NCI-H1092 treated with DMSO at 0.1 percent for 48 hours (cell line): ENCODE measurements at regions not wholly inside any gene's neighbourhood (a gene's known extent, or its start where the extent isn't known, plus 50 kb on each side); places are given as distances from the start of the nearest gene placed in this dataset.
"Not testable (repeated sequence)": the region's sequence is repeated elsewhere in the genome, so short reads cannot be mapped to it uniquely, and the experiment has no call there.

Experiments used
- DNase-seq: peaks from one replicate; lab custom pipeline; 2025; lab: John Stamatoyannopoulos, UW

DNA sequence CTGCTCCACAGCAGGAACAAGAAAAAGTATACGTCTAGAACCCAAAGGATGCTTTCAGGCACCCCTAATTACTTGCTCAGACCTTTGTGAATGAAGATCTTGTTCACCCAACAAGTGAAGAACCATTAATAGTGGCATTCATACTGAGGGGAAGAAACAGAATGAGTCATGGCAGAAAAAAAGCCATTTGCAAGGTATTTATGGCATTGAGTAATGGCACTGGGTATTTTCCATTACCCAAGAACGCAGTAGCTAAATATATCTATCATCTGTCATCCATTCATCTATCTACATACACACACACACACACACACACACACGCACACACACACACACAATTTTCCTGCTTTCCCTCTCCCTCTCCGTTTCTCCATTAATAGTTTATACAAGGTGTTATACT lies 56.4 kb upstream of the XIRP2 start:
- DNase-seq, result no peak

- no peak for DNase-seq
Observed at GRCh38 chr2:166825914-166826313, 62.4 kb upstream of the XIRP2 start.

GRCh38 chr2:166814335-166814734 lies 73.9 kb upstream of the XIRP2 start:
- no peak for DNase-seq

- DNase-seq, result no peak
Observed at GRCh38 chr2:166812166-166812891, 76.0 kb upstream of the XIRP2 start.

DNA sequence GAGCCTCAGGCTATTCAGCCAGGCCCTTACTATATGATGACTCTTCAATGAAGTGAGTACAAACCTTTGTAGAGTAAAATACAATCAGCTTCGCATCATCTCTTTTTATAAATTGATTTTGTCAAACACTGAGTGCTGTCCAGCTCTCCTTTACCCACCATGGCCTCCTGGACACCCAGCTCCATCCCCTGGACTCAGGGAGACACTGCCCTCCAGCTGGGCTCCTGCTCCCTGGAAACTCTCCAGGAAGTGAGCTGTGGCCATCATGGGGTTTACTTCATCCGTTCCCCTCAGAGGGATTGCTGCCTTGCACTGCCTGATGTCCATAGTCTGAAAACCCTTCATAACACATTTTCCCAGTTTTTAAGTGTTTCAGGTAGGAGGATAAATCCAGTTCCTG lies 82.5 kb upstream of the XIRP2 start:
- no peak for DNase-seq

DNA sequence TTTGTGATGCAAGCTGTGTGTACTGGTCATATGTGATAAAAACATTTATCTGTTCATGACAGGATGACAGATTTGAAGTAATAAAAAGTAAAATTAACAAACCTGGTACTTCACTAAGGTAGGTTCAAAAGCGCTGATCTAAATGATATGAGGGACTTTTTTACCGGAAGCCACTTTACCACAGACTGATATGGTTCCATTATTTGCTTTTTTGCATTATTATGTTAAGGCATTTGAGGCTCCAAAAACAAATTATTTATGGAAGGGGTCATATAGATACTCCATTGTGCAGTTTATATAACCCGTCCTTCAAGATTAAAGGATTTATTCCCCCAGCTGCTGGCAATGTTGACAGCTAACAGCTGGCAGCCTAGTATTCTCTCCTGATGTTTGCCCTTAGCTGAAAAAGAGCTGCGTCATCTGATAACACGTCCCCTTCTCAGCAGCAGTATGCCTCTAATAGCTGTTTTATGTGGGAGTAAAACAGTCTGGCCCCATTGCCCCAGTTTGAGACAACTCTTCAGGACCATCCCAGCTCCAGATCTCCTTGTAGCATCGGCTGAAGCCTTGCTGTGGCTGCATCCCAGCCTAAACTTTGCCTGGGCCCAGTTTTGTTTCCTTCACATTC lies 84.8 kb upstream of the XIRP2 start:
- DNase-seq, result peak; percentile 22

DNA sequence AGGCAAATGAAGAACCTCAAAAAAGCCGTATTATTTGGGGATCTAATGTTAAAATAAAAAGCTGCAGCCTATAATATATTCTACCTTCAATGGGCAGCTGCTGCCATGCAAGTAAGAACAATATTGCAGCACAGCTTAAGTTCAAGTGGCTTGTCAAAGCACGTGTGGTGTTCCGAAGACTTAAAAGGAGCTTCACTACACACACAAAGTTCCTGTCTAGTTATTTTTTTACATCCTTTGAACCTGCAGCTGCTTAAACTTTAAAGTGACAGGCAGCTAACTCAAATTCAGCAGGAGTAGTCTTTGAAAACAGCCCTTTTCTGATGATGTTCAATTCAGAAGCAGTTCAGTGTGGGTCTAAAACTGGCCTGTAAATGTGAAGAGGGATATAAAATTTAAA lies 85.8 kb upstream of the XIRP2 start:
- DNase-seq, result no peak

DNA sequence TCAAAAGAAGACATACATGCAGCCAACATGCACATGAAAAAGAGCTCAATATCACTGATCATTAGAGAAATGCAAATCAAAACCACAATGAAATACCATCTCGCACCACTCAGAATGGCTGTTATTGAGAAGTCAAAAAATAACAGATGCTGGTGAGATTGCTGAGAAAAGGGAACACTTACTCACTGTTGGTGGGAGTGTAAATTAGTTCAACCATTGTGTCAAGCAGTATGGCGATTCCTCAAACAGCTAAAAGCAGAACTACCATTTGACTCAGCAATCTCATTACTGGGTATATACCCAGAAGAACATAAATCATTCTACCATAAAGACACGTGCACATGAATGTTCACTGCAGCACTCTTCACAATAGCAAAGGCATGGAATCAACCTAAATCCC lies 95.5 kb upstream of the XIRP2 start:
- no peak for DNase-seq

GRCh38 chr2:166786707-166787106 lies 101.6 kb upstream of the XIRP2 start:
- DNase-seq, result no peak

- peak; percentile 83 for DNase-seq
Observed at GRCh38 chr2:166784296-166784946, 103.9 kb upstream of the XIRP2 start.

DNA sequence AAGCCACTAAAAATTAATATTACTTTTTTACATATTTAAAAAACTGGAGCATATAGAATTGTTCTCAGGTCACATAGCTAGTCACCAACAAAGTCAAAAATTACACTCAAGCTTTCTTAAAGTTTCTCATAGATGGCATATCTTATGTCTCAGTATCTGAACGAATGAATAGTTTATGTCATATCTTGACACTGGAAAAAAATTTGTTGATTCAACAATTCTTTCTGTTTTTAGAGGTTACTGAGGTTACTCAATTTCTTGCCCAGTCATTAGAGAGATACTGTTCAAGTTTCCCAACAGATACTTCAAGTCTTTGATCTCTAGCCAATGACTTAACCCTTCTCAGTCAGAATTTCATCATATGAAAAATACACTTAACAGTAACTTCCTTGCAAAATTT lies 113.1 kb upstream of the XIRP2 start:
- no peak for DNase-seq

DNA sequence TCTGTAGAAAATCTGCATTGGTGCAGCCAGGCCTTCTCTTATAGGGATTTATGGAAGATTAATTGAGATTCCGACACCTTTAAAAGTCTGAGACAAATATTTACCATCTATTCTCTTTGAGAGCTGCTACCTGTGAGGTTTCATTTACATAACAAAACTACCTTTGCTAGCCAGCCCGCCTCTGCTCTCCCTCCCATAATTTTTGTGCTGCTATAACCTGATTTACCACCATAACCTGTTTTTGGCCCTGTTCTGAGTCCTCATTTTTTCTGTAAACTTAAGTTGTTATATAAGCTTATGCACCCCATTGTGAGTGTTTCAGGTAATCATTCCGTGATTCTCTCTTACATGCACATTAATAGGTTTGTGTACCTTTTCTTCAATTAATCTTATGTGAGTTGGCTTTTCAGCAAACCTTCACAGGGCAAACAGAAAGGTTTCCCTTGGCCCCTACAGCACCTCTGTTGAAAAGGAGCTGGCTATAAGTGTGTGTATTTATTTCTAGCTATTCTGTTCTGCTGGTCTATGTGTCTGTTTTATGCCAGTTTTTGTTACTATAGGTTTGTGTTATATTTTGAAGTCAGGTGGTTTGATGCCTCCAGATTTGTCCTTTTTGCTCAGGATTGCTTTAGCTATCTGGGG lies 114.9 kb upstream of the XIRP2 start:
- no peak for DNase-seq

GRCh38 chr2:166768393-166769123 lies 119.7 kb upstream of the XIRP2 start:
- no peak for DNase-seq

DNA sequence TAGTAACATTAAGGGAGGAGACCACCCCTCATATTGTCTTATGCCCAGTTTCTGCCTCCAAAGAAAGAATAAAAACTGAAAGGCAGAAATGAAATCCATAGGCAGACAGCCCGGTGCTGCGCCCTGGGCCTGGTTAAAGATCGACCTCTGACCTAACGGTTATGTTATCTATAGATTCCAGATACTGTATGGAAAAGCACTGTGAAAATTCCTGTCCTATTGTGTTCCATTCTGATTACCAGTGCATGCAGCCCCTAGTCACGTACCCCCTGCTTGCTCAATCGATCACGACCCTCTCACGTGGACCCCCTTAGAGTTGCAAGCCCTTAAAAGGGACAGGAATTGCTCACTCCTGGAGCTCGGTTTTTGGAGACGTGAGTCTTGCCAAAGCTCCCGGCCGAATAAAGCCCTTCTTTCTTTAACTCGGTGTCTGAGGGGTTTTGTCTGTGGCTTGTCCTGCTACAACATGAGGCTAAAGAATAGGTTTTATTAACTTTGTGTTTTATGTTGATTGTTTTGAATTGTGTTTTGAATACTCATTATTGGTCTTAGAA lies 121.4 kb upstream of the XIRP2 start:
- not testable (repeated sequence) for DNase-seq

- DNase-seq, result no peak
Observed at GRCh38 chr2:166766220-166766619, 122.1 kb upstream of the XIRP2 start.

DNA sequence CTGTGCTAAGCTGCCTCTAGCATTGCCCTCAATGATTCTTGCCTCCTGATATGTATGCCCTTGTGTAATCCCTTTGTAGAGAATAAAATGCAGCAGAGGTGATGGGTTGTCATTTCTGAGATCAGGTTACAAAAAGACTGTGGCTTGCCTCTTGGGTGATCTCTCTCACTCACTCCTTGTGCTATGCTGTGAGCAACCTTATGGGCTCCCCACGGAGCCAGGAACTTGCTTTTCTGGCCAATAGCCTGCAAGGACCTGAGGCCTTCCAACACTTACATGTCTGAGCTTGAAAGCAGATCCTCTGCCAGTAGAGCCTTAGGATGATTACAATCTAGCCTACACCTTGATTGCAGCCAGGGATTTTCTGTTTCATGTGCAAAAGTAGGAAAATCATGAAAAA lies 123.1 kb upstream of the XIRP2 start:
- DNase-seq, result no peak

DNA sequence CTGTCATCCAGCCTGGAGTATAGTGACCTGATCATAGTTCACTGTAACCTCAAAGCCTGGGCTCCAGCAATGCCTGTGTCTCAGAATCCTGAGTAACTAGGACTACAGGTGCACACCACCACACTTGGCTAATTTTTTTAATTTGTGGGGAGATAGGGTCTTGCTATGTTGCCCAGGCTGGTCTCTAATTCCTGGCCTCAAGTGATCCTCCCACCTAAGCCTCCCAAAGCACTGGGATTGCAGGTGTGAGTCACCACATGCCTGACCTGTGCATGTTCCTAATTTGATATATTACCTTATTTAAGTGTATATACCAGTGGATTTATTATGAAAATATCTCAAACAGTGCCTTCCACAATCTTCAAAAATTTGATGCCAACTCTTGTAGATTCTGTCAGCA lies 123.6 kb upstream of the XIRP2 start:
- no peak for DNase-seq

- no peak for DNase-seq
Observed at GRCh38 chr2:166764216-166764615, 124.1 kb upstream of the XIRP2 start.

DNA sequence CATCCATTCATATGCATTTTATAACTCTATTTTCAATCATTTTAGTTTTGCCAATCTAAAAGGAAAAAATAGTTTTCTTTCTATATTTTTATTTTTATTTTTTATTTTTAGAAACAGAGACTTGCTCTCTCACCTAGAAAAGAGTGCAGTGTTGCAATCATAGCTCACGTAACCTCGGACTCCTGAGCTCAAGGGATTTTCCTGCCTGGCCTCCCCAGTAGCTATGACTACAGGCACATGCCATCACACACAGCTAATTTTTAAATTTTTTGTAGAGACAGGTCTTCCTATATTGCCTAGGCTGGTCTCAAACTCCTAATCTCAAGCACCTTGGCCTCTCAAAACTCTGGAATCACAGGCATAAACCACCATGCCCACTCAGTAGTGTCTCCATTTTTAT lies 125.5 kb upstream of the XIRP2 start:
- no peak for DNase-seq

DNA sequence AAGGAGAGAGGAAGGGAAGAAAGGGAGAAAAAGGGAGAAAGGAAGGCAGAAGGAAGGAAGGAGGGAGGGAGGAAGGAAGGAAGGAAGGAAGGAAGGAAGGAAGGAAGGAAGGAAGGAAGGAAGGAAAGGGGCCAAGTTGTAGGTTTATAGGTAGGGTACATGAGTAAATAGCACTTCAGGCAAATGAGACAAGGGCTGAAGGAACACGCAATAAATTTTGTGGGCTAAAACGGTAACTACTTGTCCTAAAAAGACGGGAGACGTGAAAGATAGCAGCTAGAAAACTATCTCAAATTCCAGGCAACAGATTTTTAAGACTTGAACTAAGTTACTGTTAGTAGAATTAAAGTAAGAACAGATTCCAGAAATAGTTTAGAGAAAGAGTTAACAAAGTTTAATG lies 129.3 kb upstream of the XIRP2 start:
- DNase-seq, result no peak

DNA sequence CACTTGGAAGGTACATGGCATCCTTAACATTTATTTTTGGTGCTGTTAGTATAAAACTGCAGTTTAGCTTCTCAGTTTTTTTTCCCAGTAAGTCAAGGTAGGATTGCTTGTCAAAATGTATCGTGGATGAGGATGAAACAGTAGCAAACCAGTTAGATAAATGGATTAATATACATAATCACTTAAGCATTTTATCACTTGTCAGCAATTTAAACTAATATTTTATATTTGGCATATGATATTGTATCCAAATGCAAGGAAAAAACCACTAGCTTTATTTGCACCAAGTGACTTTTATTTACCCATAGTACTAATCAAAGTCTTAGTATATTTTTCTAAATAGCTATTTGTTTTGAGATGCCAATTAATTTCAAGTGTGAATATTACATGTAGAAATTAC lies 137.7 kb upstream of the XIRP2 start:
- DNase-seq, result no peak

GRCh38 chr2:166744117-166744516 lies 144.2 kb upstream of the XIRP2 start:
- DNase-seq, result not testable (repeated sequence)
